Activated CD8-positive, alpha-beta memory T cell treated with anti-CD3 and anti-CD28 coated beads, Interleukin-2, amount 50 U/mL, for 24 hours (primary cell): ENCODE measurements at regions not wholly inside any gene's neighbourhood (a gene's known extent, or its start where the extent isn't known, plus 50 kb on each side); places are given as distances from the start of the nearest gene placed in this dataset.

ENCODE experiments used
- DNase-seq: peaks from one replicate; pipeline ENCODE4 v3.0.0-alpha.2; 2020; ENCODE audit errors: extremely low read depth

- no peak for DNase-seq
These were observed 255.8 kb downstream of the CYP26B1 start for GRCh38 chr2:71891719-71892422.

DNA sequence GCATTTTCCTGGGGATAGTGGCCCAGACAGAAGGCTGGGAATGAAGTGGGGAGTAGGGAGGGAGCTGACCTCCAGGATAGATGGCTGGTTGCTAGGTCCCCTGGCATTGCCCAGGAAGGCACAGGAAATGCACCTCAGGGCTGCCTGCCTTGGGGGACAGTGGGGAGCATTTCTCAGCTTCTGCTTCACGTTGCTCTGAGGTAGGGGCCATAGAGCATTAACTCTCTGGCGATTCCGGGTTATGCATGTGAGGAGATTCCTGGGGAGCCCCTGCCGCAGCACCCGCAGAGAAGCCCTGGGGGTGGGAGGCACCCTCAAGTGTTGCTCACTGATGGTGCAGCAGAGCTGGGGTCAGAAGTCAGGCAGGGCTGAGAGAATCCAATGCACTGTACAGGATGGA, 256.5 kb downstream of the CYP26B1 start:
- DNase-seq = no peak

- DNase-seq = no peak
These were observed 257.6 kb downstream of the CYP26B1 start for GRCh38 chr2:71889759-71890684.

GRCh38 chr2:71888751-71889445, 258.8 kb downstream of the CYP26B1 start:
- DNase-seq = no peak

DNA sequence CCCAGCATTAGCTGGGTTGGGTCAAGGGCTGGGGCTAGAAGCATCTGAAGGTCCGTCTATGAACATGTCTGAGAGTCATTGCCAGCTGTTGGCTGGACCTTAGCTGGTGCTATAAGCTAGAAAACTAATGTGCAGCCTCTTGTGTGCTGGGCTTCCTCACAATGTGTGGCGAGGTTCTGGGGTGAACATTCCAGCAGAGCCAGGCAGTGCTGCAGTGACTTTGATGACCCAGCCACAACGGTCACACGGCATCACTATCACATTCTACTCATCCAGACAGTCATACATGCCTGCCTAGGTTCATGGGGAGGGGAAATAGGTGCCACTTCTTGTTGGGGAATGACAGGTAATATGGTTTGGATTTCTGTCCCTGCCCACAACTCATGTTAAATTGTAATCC, 260.5 kb downstream of the CYP26B1 start:
- no peak for DNase-seq

GRCh38 chr2:71886241-71886640, 261.4 kb downstream of the CYP26B1 start:
- DNase-seq = no peak

DNA sequence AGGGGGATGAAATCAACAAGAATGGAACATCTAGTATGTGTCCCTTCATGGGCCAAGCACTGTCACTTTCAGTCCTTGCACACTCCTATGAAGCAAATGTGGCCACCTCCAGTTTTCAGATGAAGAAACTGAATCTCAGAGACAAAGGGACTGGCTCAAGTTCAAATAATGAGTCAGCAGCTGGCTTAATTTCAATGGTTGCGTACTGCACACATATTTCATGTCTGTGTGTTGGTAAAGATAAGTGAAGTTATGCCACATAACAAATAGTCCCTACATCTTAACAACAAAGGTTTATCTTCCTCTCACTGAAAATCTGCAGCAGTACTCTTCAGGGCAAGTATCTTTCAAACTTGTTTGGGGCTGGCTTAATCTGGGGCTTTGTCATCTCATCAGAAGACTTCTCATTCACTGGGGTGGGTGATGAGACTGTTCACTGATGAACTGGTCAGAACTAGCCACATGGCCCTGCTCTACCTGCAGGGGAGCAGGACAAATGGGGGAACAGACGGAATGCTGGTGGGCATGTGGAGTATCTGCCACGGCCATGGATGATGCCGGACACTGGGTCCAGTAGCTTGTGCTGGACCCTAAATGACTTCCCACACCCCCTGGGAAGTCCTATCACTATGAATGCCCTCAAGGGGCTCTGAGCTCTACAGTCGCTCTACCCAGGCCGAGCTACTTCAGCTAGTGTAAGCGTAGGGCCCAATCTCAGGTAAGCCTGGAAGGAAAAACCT, 263.2 kb downstream of the CYP26B1 start:
- no peak for DNase-seq

DNA sequence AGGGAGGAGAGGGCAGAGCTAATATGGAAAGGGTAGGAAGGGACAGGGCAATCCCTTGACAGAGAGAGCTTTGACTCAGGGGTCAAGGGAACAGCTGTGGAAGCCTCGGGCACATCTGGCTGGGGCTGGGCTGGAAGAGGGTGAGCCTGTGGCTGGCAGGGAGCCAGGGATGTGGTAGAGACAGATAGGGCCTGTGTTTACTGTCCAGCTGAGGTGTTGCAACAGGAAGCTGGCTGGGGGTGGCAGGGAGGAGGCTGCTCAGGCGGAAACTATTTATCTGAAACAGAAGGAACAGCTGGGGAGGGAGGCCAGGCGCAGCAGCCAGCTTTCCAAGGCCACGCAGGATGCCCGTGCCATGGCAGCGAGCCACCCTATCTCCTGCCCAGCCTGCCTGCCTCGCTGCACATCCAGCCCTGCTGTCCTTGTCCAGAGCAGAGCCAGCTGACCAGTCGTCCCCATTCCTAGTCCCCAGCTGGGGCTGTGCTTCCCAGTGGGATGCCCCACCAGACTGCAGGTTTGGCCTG, 264.7 kb downstream of the CYP26B1 start:
- DNase-seq = no peak

DNA sequence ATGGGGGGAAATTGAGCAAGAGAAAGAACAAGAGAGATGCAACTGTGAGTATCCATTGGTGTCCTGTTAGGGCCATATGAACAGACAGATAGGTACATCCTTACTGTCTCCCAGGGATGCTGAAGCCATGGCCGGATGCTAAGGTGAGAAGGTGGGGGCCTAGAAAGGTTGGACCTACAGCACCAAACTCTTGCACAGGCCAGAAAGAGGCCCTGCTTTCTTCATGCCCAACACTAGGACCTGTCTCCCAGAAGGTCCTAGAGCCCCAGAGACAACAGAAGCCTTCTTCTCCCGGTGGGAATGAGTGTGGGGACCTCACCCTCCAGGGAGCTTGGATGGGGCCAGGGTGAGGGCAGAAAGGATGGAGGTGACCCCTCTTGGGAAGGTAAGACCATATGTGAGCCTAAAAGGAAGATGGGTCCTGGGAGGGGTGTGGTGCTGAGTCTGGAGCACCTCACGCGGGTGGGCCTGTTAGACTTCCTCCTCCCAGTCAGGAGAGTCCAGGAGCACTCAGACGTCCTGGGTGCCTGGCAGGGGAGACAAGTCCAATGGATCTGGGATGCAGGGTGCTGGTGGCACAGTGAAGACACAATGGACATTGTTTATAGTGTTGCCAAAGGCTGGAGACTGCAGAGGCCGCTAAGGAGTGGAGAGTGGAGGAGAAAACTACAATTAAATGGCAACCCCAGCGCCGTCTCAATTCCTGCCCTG, 265.3 kb downstream of the CYP26B1 start:
- no peak for DNase-seq

- DNase-seq = no peak
These were observed 266.6 kb downstream of the CYP26B1 start for GRCh38 chr2:71880846-71881610.

DNA sequence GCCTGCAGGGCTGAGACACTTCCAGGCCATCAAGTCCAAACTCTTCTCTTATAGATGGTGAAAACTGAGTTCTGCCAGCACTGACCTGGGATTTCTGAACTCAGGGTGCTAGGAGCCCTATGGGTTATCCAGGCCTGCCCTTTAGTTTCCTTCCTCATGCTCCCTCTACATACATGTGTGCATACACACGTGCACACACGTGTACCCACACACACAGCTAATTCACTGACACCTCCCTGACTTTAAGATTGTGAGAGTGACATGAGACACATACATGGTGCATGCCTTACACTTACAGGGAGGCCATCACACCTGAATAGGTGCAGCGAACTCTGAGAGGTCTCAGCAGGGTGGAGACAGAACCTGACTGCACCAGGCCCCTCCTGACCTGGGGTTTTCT, 267.4 kb downstream of the CYP26B1 start:
- DNase-seq = no peak

DNA sequence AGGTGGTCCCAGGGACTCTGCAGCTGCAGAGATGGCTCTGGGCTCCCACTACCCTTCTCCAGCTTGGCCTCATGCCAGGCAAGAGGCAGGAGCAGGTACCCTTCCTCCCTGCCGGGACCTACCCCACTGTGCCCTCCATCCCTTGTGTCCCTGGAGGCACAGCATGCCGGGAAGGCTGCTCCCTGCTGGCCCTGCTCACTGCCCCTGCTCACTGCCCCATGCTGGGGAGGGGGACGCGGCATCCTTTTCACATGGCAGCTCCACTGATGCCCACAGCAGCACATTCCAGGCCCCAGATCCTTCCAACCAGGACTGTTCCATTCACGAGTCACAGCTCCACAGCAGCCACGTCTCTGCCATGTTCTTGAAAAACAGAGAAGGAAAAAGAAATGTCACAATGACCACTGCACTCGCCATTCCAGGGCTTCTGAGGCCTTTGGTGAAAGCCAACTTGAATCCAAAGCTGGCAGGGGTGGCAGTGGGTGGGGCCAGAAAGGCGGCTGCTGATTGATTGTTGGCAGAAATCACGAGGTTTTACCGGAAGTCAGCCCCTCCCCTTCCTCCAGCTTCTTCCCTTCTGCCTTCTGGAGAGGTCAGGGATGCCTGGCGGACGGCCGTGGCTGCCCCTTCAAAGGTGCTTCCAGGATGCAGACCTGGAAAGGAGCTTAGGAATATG, 268.0 kb downstream of the CYP26B1 start:
- no peak for DNase-seq

GRCh38 chr2:71878626-71879508, 268.8 kb downstream of the CYP26B1 start:
- no peak for DNase-seq

- no peak for DNase-seq
These were observed 270.0 kb downstream of the CYP26B1 start for GRCh38 chr2:71877636-71878035.

DNA sequence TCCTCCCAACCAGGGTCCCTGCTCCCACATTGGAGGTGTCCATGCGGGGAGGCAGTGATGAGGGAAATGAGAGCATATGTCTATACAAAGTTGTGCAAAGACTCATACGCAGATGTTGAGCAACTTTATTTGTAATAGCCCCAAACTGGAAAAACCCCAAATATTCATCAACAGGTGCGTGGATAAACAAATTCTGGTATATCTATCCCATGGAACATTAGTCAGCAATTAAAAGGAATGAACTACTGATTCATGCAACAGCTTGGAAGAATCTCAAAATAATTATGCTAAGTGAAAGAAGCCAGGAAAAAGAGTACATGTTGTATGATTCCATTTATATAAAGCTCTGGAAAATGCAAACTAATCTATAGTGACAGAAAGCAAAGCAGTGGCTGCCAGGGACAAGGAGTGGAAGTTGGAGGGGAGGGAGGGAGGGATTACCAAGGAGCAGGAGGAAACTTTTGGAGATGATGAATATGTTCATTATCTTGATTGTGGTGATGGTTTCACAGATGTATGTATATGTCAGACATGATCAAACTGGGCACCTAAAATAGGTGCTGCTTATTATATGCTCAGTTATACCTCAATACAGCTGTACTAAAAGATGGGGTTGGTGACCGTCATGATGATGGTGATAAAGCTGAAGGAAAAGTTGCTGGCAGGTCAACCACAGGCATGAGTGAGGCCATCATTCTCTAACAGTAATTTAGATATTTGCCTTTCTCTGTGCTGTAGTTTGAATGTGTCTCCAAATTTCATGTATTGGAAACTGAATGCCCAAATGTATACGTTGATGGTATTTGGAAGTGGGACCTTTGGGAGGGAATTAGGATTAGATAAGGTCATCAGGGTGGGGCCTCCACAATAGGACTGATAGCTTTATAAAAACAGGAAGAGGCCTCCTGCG, 270.9 kb downstream of the CYP26B1 start:
- no peak for DNase-seq

DNA sequence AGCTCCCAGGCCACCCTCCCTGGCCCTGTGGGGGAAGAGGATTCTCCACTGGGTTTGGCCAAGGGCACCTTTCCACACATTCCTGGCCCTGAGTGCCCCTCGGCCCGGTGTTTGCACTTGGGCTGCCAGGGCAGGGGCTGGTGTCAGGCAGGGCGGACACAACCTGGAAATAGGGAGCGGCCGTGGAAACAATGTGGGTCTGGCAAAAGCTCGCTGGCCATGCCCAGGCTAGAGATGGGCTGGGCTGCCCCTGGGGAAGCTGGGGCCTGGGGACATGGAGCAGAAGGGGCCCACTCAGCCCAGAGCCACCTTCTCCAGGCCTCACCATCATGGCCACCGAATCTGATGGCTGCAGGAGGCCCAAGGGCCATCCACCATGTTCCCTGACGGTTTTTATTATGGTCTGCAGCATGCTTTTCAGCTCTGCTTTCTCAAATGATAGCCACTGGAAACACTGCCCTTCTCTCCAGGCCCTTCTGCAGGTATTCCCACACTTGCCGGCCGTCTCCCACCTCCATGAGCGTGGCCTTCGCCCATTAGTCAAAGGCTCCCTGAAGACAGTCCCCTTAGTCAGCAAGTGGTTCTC, 275.1 kb downstream of the CYP26B1 start:
- no peak for DNase-seq

DNA sequence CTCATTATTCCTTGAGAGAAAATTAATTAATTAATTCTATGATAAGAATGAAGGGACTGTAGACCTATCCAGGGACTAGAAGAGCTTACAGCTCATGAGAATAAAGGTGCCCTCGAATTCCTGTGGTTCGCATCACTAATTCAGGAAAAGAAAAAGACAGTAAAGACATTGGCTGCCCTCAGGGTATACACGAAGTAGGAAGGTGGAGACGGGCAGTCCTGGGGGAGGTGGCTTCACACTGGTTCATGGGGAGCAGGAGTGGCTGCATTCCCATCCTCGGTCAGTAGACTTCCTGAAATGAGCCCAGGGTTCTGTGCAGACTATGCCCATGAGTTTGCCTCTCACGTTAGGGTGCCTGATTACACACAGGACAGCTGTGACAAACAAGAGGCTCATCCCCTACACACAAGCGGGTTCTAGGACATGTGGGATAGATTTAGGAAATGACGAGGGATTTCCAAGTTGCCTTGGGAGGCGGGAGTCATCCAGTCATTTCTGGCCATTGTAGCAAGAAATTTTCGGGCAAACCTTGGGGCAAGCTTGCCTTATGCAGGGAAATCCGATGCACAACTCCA, 282.2 kb downstream of the CYP26B1 start:
- no peak for DNase-seq
